GM12865 (cell line): ENCODE measurements at regions not wholly inside any gene's neighbourhood (a gene's known extent, or its start where the extent isn't known, plus 50 kb on each side); places are given as distances from the start of the nearest gene placed in this dataset.

Experiments
- DNase-seq: peaks from one replicate; pipeline ENCODE4 v3.0.0; 2010; ENCODE audit warnings: low read depth
- H3K4me3 ChIP-seq: 2 replicates; pipeline ENCODE4 v1.5.1; 2011; ENCODE audit warnings: mild to moderate bottlenecking, low read depth, low read length, control low read depth
- TF ChIP-seq, protein P1 (sequence below): IDR thresholded peaks from 2 replicates; pipeline ENCODE4 v1.5.1; 2011; ENCODE audit warnings: low read length, control low read depth, low read depth, inconsistent platforms; ENCODE audit not compliant: insufficient read depth; ENCODE audit errors: missing control alignments

DNA sequence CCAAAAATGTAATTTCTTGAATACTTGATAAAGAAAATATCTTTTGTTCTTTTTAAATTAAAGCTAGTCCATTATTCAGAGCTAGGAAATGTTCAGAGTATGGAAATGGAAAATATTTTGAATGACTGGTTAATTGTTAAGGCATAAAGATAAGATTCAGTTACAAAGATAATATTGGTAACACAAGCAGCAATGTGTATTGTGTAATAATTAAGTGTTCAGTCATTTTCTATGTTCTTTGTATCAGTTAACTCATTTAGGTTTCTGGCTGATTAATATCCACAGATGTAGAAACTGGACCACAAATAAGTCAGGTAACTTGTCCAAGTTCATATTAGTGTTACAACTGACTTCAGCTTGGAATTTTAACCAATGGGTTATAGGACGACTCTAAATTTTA lies 442.2 kb upstream of the MANEA start:
- TF ChIP-seq, protein P1, sequence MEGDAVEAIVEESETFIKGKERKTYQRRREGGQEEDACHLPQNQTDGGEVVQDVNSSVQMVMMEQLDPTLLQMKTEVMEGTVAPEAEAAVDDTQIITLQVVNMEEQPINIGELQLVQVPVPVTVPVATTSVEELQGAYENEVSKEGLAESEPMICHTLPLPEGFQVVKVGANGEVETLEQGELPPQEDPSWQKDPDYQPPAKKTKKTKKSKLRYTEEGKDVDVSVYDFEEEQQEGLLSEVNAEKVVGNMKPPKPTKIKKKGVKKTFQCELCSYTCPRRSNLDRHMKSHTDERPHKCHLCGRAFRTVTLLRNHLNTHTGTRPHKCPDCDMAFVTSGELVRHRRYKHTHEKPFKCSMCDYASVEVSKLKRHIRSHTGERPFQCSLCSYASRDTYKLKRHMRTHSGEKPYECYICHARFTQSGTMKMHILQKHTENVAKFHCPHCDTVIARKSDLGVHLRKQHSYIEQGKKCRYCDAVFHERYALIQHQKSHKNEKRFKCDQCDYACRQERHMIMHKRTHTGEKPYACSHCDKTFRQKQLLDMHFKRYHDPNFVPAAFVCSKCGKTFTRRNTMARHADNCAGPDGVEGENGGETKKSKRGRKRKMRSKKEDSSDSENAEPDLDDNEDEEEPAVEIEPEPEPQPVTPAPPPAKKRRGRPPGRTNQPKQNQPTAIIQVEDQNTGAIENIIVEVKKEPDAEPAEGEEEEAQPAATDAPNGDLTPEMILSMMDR = no peak

DNA sequence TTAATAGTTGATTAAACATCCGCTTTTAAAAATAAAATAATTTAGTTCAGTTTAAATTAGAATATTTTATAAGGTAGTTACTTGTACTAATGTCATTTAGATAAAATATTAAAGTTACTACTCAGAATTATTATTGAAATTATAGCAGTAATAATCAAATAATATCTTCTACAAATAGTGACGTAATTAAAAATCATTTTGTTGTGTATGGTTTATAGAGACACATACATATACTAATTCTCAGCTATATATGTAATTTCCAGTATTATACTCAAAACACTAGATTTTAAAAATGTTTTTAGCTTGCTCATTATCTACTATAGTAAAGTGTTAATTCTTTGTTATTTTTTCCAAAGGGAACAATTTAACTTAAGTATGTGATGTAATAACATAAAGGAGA lies 435.2 kb upstream of the MANEA start:
- DNase-seq = no peak
- H3K4me3 ChIP-seq = no peak overlapping the region
- TF ChIP-seq, protein P1 = no peak

More for the DNA sequence above, 442.2 kb upstream of the MANEA start:
- no peak overlapping the region for H3K4me3 ChIP-seq
- no peak for DNase-seq

DNA sequence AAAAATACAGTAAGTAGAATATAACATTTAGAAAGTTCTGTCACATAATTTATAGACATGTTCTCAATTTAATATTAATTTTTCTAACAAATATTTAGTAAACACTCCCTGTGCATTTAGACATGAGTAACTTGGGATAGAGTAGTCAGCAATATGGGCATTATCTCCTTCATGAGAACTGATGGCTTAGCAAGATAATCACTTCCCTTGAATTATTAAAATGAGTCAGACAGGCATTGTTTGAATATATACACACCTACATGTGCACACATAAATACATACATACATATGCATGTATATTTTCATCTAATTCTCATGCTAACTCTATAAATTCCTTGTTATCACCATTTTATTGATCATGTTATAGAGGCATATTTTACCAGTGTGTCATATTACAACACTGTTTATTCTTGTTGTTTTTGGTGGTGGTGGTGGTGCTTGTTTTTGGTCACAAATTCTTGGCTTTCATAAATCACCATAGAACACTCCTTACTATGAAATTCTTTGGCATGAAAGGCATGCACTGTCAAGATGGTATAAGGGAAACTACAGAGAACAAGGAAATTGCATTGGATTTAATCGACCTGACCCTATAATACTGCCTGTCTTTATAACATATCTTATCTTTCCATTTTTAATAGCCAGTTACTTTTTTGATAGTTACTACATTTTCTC lies 434.5 kb upstream of the MANEA start:
- DNase-seq = no peak
- no peak overlapping the region for H3K4me3 ChIP-seq
- TF ChIP-seq, protein P1 = no peak

DNA sequence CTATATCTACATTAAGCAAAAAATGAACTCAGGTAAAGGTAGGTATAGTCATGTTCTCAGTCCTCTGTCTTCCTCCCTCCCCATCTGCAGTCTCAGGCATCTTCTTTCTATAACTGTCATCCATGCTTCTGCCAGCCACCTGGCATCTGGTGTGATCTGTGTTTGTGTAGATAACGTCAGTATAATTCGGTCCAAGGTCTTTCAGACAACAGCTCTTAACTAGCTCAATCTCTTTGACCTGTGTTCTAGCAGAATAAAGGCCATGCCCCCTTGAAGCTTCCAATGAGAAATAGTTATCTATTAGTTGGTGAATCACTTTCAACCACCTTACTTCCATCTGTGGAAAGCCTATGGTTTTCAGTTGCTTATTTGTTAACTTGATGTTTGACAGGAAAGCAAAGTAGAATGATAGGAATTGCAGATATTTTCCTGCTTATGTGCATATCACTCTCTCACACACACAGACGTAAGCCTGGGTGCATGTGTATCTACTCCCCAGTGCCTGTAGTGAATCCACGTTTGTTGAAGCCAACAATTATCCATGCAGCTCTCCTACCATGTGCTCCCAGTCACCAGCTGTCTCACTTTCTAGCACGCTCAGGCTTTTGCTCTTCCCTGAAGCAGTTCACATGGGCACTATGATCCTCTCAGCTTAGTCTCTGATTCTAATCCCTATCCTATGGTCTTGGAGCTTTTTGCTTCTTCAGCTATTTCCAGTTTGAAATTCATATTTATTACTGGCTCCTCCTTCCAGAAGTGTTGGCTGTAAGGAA lies 433.7 kb upstream of the MANEA start:
- no peak for DNase-seq
- TF ChIP-seq, protein P1 = no peak
- H3K4me3 ChIP-seq = no peak overlapping the region

DNA sequence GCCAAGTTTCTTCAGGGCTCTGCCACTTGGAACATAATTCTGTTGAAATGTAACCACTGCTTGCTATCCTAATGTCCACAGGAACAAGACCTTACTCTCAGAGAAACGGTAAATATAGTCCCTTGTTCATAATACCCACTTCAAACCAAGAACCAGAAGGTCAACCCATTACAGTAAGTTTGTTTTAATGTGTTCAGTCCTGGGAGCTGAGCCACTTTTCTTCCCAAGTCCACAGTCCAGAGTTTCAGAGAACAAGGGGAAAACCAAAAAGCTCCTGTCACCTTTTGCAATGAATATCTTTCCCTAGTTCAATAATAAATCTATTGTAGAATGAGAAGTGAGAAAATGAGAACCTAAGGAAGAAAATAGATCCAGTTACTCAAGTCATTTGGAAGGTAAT lies 431.9 kb upstream of the MANEA start:
- DNase-seq = no peak
- TF ChIP-seq, protein P1 = no peak
- no peak overlapping the region for H3K4me3 ChIP-seq

DNA sequence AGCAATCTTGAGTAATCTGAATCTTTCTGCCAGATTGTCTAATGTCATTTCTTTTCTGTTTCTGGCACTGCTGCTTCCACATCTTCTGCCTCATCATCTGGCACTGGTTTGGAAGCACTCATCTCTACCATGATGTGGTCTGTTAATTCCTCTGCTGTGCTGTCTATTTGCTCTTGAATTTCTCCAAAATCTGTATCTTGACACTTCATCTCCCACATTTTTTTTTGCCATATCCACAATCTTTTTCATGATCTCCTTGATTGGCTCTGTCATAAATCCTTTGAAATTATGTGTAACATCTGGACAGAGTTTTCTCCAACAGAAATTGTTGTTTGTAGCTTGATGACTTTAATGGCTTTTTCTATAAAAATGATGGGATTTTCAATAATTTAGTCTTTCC lies 417.8 kb upstream of the MANEA start:
- no peak for DNase-seq
- H3K4me3 ChIP-seq = no peak overlapping the region
- TF ChIP-seq, protein P1 = no peak
